Hepatocyte (in vitro differentiated cells): ENCODE measurements at regions not wholly inside any gene's neighbourhood (a gene's known extent, or its start where the extent isn't known, plus 50 kb on each side); places are given as distances from the start of the nearest gene placed in this dataset.
"Not testable (repeated sequence)": the region's sequence is repeated elsewhere in the genome, so short reads cannot be mapped to it uniquely, and the experiment has no call there.

ENCODE experiments used
- DNase-seq: peaks from one replicate; pipeline ENCODE4 v3.0.0-alpha.2; 2016; ENCODE audit warnings: low spot score
- H2AFZ ChIP-seq: fragments of 200-600 bp; sonication (generic); 2 replicates; pipeline ENCODE4 v1.6.0; 2016; ENCODE audit warnings: antibody characterized with exemption, mild to moderate bottlenecking
- H3K27ac ChIP-seq: fragments of 200-600 bp; sonication (generic); 2 replicates; pipeline ENCODE4 v1.5.1; 2016; ENCODE audit warnings: mild to moderate bottlenecking
- H3K27me3 ChIP-seq: fragments of 200-600 bp; sonication (generic); 2 replicates; pipeline ENCODE4 v1.6.1; 2016
- H3K36me3 ChIP-seq: fragments of 200-600 bp; sonication (generic); replicated peaks from 2 replicates; pipeline ENCODE4 v1.5.1; 2016; ENCODE audit warnings: low read depth; ENCODE audit not compliant: insufficient read depth
- H3K4me1 ChIP-seq: fragments of 200-600 bp; sonication (generic); 2 replicates; pipeline ENCODE4 v1.5.1; 2016; ENCODE audit warnings: mild to moderate bottlenecking, moderate library complexity; ENCODE audit not compliant: insufficient read depth
- H3K4me2 ChIP-seq: fragments of 200-600 bp; sonication (generic); 2 replicates; pipeline ENCODE4 v1.6.0; 2016
- H3K4me3 ChIP-seq: fragments of 200-600 bp; sonication (generic); 2 replicates; pipeline ENCODE4 v1.5.1; 2016; ENCODE audit warnings: mild to moderate bottlenecking
- H3K79me2 ChIP-seq: fragments of 200-600 bp; sonication (generic); 2 replicates; pipeline ENCODE4 v1.6.0; 2017; ENCODE audit warnings: mild to moderate bottlenecking
- H3K9me2 ChIP-seq: fragments of 200-600 bp; sonication (generic); replicated peaks from 2 replicates; pipeline ENCODE4 v1.6.0; 2017; ENCODE audit warnings: mild to moderate bottlenecking; ENCODE audit not compliant: insufficient read depth
- H3K9me3 ChIP-seq: fragments of 200-600 bp; sonication (generic); 2 replicates; pipeline ENCODE4 v1.5.1; 2016; ENCODE audit warnings: low read depth, mild to moderate bottlenecking
- H4K20me1 ChIP-seq: fragments of 200-600 bp; sonication (generic); 2 replicates; pipeline ENCODE4 v1.6.0; 2016; ENCODE audit warnings: mild to moderate bottlenecking; ENCODE audit not compliant: insufficient read depth, poor library complexity, severe bottlenecking
- EZH2 ChIP-seq: fragments of 200-600 bp; sonication (generic); IDR thresholded peaks from 2 replicates; pipeline ENCODE4 v1.6.1; 2016; ENCODE audit warnings: antibody characterized with exemption, mild to moderate bottlenecking, borderline replicate concordance
- EZH2phosphoT487 ChIP-seq: fragments of 200-600 bp; sonication (generic); IDR thresholded peaks from one replicate; pipeline ENCODE4 v1.6.1; 2018; ENCODE audit warnings: antibody characterized with exemption, mild to moderate bottlenecking, low read depth, moderate library complexity; ENCODE audit not compliant: unreplicated experiment, severe bottlenecking
- WGBS: methylation state at CpG from one replicate; pipeline ENCODE4 v1.1.6; 2016; ENCODE audit warnings: low lambda C conversion rate; ENCODE audit errors: missing lambda C conversion rate; 5-methylcytosine and 5-hydroxymethylcytosine counted together
- TF ChIP-seq, protein P1 (sequence below): fragments of 200-600 bp; sonication (generic); IDR thresholded peaks from 2 replicates; pipeline ENCODE4 v1.5.1; 2016; ENCODE audit warnings: antibody characterized with exemption, mild to moderate bottlenecking; ENCODE audit not compliant: poor library complexity

DNA sequence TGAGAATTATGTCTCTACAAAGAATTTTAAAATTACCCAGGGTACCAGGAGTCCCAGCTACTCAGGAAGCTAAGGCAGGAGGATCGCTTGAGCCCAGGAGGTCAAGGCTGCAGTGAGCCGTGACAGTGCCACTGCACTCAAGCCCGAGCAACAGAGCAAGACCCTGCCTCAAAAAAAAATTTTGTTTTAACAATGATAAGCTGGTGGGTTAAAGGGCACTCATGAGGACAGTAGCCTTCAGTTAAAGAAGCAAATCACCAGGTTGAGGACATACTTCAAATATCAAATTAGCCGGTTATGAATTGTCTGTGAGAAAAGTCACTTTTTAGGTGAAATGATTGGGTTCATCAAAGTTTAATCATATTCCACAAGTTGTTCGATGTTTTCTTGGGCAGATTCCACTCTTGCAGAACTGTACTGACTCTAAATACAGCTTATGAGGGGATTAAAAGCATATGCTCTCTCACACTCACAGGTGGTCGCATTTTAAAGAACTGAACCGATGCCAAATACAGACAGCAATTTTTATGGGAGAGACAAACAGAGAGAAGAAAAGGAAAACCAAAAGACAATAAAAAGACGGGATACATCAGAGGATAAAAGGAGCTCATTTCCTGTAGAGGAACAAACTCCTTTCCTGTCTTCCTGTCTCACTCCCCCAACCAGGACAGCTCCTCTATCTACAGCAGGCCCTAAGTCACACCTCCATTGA, 582.8 kb upstream of the NRP1 start:
- Histone ChIP-seq H4K20me1 (no peaks in the 10 kb centered on the region), H3K36me3 (no peaks in the 10 kb centered on the region), H3K9me2 (no peaks in the 10 kb centered on the region), H3K9me3 (no peaks in the 10 kb centered on the region), H3K4me1 (no peaks in the 10 kb centered on the region), H3K27me3 (no peaks in the 10 kb centered on the region), H3K79me2 (no peaks in the 10 kb centered on the region), H3K27ac (no peak overlapping the region), H3K4me3 (no peak overlapping the region), H2AFZ (no peak overlapping the region), H3K4me2 (no peak overlapping the region)
- TF ChIP-seq EZH2phosphoT487, result no peak
- TF ChIP-seq, protein P1, sequence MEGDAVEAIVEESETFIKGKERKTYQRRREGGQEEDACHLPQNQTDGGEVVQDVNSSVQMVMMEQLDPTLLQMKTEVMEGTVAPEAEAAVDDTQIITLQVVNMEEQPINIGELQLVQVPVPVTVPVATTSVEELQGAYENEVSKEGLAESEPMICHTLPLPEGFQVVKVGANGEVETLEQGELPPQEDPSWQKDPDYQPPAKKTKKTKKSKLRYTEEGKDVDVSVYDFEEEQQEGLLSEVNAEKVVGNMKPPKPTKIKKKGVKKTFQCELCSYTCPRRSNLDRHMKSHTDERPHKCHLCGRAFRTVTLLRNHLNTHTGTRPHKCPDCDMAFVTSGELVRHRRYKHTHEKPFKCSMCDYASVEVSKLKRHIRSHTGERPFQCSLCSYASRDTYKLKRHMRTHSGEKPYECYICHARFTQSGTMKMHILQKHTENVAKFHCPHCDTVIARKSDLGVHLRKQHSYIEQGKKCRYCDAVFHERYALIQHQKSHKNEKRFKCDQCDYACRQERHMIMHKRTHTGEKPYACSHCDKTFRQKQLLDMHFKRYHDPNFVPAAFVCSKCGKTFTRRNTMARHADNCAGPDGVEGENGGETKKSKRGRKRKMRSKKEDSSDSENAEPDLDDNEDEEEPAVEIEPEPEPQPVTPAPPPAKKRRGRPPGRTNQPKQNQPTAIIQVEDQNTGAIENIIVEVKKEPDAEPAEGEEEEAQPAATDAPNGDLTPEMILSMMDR, result no peak
- no peak for TF ChIP-seq EZH2
- no peak for DNase-seq
- WGBS, result 49% methylated on average over 8 of the region's 8 CpGs

DNA sequence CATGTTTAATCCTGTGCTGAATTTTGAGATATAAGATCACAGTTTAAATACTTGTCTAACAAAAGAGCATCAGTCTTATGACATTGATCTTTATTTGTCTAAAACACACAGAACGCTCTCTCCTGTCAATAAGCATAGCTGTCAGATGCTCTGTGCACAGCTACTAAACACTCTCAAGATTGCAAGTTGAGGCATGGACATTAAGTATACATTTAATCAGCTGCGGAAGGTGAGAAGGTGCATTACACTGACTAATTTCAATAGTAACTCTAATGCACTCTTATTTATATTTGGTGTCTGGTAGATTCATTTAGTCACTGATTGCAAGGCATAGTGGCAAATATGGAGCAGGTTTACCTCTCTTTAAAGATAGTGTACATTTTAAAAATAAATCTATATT, 580.3 kb upstream of the NRP1 start:
- Histone ChIP-seq H3K79me2 (no peaks in the 10 kb centered on the region), H2AFZ (no peak overlapping the region), H4K20me1 (no peaks in the 10 kb centered on the region), H3K9me3 (no peaks in the 10 kb centered on the region), H3K4me2 (no peak overlapping the region), H3K27ac (no peak overlapping the region), H3K9me2 (no peaks in the 10 kb centered on the region), H3K36me3 (no peaks in the 10 kb centered on the region), H3K4me1 (no peaks in the 10 kb centered on the region), H3K27me3 (no peaks in the 10 kb centered on the region), H3K4me3 (no peak overlapping the region)
- 85% methylated on average over 2 of the region's 2 CpGs for WGBS
- no peak for DNase-seq
- TF ChIP-seq EZH2 (no peak), EZH2phosphoT487 (no peak)
- TF ChIP-seq, protein P1, result no peak

DNA sequence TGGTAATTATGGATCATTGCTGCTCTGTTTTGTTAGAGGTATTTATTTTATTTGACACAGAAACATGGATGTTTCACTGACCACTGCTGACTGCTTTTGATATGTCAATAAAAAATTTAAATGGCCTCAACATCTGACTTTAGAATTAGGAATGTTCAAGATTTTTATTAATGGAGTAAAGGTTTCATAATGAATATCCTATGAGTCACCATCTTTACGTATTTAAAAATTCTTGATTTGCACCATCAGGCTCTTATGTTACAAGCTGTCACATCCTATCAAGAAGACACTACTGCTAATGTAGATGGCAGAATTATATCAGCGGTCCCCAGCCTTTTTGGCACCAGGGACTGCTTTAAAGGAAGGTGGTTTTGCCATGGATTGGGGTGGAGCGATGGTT, 578.7 kb upstream of the NRP1 start:
- no peaks in the 10 kb centered on the region for H3K79me2 ChIP-seq
- no peaks in the 10 kb centered on the region for H3K27me3 ChIP-seq
- 84% methylated on average over 3 of the region's 3 CpGs for WGBS
- H3K27ac ChIP-seq, result no peak overlapping the region
- no peaks in the 10 kb centered on the region for H3K9me2 ChIP-seq
- H3K36me3 ChIP-seq, result no peaks in the 10 kb centered on the region
- no peaks in the 10 kb centered on the region for H3K9me3 ChIP-seq
- no peak for DNase-seq
- no peak overlapping the region for H2AFZ ChIP-seq
- H4K20me1 ChIP-seq, result no peaks in the 10 kb centered on the region
- H3K4me2 ChIP-seq, result no peak overlapping the region
- no peak overlapping the region for H3K4me3 ChIP-seq
- TF ChIP-seq, protein P1, result no peak
- TF ChIP-seq EZH2, result no peak
- TF ChIP-seq EZH2phosphoT487, result no peak
- no peaks in the 10 kb centered on the region for H3K4me1 ChIP-seq

DNA sequence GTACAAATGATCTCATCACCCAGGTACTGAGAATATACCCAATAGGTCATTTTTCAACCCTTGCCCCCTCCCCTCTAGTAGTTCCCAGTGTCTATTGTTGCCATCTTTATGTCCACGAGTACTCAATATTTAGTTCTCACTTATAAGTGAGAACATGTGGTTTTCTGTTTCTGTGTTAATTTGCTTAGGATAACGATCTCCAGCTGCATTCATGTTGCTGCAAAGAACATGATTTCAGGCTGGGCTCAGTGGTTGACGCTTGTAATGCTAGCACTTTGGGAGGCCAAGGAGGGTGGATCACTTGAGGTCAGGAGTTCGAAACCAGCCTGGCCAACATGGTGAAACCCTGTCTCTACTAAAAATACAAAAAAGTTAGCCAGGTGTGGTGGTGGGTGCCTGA, 575.0 kb upstream of the NRP1 start:
- H3K27me3 ChIP-seq, H4K20me1 ChIP-seq, H3K4me2 ChIP-seq, H3K27ac ChIP-seq, DNase-seq, H3K79me2 ChIP-seq, H3K36me3 ChIP-seq, H3K9me2 ChIP-seq, H3K9me3 ChIP-seq, H3K4me3 ChIP-seq, H3K4me1 ChIP-seq, H2AFZ ChIP-seq: not testable (repeated sequence)
- 83% methylated on average over 4 of the region's 4 CpGs for WGBS
